Osteoblast (primary cell): ENCODE measurements at regions not wholly inside any gene's neighbourhood (a gene's known extent, or its start where the extent isn't known, plus 50 kb on each side); places are given as distances from the start of the nearest gene placed in this dataset.

Experiments
- DNase-seq: peaks from one replicate; pipeline ENCODE4 v3.0.0; 2011; ENCODE audit warnings: low spot score, mixed read lengths; ENCODE audit not compliant: insufficient read length; ENCODE audit errors: missing footprints
- H2AFZ ChIP-seq: 2 replicates; pipeline ENCODE4 v1.6.0; 2011; ENCODE audit warnings: mild to moderate bottlenecking, low read length
- H3K27ac ChIP-seq: 2 replicates; pipeline ENCODE4 v1.5.1; 2011; ENCODE audit warnings: mild to moderate bottlenecking, low read depth, low read length, moderate library complexity
- H3K27me3 ChIP-seq: 2 replicates; pipeline ENCODE4 v1.6.0; 2012; ENCODE audit warnings: mild to moderate bottlenecking, control low read depth, inconsistent platforms, low read length, moderate library complexity; ENCODE audit not compliant: insufficient read depth
- H3K36me3 ChIP-seq: 2 replicates; pipeline ENCODE4 v1.5.1; 2011; ENCODE audit warnings: mild to moderate bottlenecking, low read length, control low read depth, moderate library complexity; ENCODE audit not compliant: insufficient read depth
- H3K4me1 ChIP-seq: 2 replicates; pipeline ENCODE4 v1.5.1; 2011; ENCODE audit warnings: mild to moderate bottlenecking, low read length, control low read depth, moderate library complexity; ENCODE audit not compliant: insufficient read depth
- H3K4me2 ChIP-seq: 2 replicates; pipeline ENCODE4 v1.6.0; 2011; ENCODE audit warnings: mild to moderate bottlenecking, low read length; ENCODE audit not compliant: insufficient read depth
- H3K4me3 ChIP-seq: fragments of 200-600 bp; sonication (generic); 3 replicates; pipeline ENCODE4 v1.5.1; 2012; ENCODE audit warnings: mild to moderate bottlenecking, low read length, inconsistent platforms; ENCODE audit not compliant: insufficient read depth
- H3K79me2 ChIP-seq: 2 replicates; pipeline ENCODE4 v1.6.0; 2012; ENCODE audit warnings: mild to moderate bottlenecking, low read length, control low read depth, inconsistent platforms; ENCODE audit not compliant: insufficient read depth
- H3K9me3 ChIP-seq: 2 replicates; pipeline ENCODE4 v1.5.1; 2011; ENCODE audit warnings: low read depth, low read length, control low read depth
- H4K20me1 ChIP-seq: 2 replicates; pipeline ENCODE4 v1.6.0; 2012; ENCODE audit warnings: mild to moderate bottlenecking, low read length, control low read depth; ENCODE audit not compliant: insufficient read depth
- CTCF ChIP-seq: IDR thresholded peaks from 2 replicates; pipeline ENCODE4 v1.5.1; 2011; ENCODE audit warnings: mild to moderate bottlenecking, low read depth, low read length, moderate library complexity; ENCODE audit errors: extremely low read depth

- Histone ChIP-seq H3K79me2 (no peaks in the 10 kb centered on the region), H3K9me3 (no peaks in the 10 kb centered on the region), H3K27ac (no peak overlapping the region), H3K4me3 (no peak overlapping the region), H2AFZ (no peak overlapping the region), H3K27me3 (no peaks in the 10 kb centered on the region), H3K36me3 (no peaks in the 10 kb centered on the region), H4K20me1 (no peaks in the 10 kb centered on the region), H3K4me1 (peaks cover 18% of the 10 kb centered on the region), H3K4me2 (no peak overlapping the region)
- no peak for DNase-seq
- TF ChIP-seq CTCF = no peak
Measured at GRCh38 chr10:9759596-9759995, 1258.1 kb upstream of the CELF2 start.

- DNase-seq = peak; percentile 93
- H3K9me3 ChIP-seq = no peaks in the 10 kb centered on the region
- H3K36me3 ChIP-seq = no peaks in the 10 kb centered on the region
- no peaks in the 10 kb centered on the region for H3K27me3 ChIP-seq
- H3K27ac ChIP-seq = peak overlapping the region; percentile 66
- no peak overlapping the region for H3K4me3 ChIP-seq
- H3K4me2 ChIP-seq = peak overlapping the region; percentile 54
- H2AFZ ChIP-seq = no peak overlapping the region
- H3K4me1 ChIP-seq = peaks cover 18% of the 10 kb centered on the region
- H4K20me1 ChIP-seq = no peaks in the 10 kb centered on the region
- no peaks in the 10 kb centered on the region for H3K79me2 ChIP-seq
- no peak for TF ChIP-seq CTCF
Measured at GRCh38 chr10:9762966-9763656, 1254.6 kb upstream of the CELF2 start.

- H3K9me3 ChIP-seq = no peaks in the 10 kb centered on the region
Measured at GRCh38 chr10:9766762-9767161, 1250.9 kb upstream of the CELF2 start.

More at GRCh38 chr10:9766762-9767161, 1250.9 kb upstream of the CELF2 start:
- no peak overlapping the region for H2AFZ ChIP-seq
- H3K36me3 ChIP-seq = no peaks in the 10 kb centered on the region
- H3K4me1 ChIP-seq = peaks cover 18% of the 10 kb centered on the region
- no peaks in the 10 kb centered on the region for H4K20me1 ChIP-seq
- no peak overlapping the region for H3K4me2 ChIP-seq
- no peak overlapping the region for H3K4me3 ChIP-seq
- H3K27ac ChIP-seq = no peak overlapping the region
- no peak for DNase-seq
- H3K27me3 ChIP-seq = no peaks in the 10 kb centered on the region
- no peaks in the 10 kb centered on the region for H3K79me2 ChIP-seq
- TF ChIP-seq CTCF = peak; percentile 40
